ENCODE measurements at regions not wholly inside any gene's neighbourhood (a gene's known extent, or its start where the extent isn't known, plus 50 kb on each side); places are given as distances from the start of the nearest gene placed in this dataset.

GRCh38 chr9:17906176-17906840, 327.4 kb downstream of the SH3GL2 start:
- Histone ChIP-seq H3F3A (ENCODE audit: low read length, unreplicated experiment) (no peaks in the 10 kb centered on the region), H3K9ac (ENCODE audit: low read length) (no peak overlapping the region), H3K36me3 (ENCODE audit: low read depth, low read length) (no peaks in the 10 kb centered on the region), H4K20me1 (ENCODE audit: low read length) (no peaks in the 10 kb centered on the region), H3K4me2 (ENCODE audit: low read length) (no peak overlapping the region), H3K9me2 (replicated peaks; ENCODE audit: low read length) (no peaks in the 10 kb centered on the region), H3K27me3 (ENCODE audit: low read length) (peaks cover 60% of the 10 kb centered on the region), H3K9me3 (ENCODE audit: low read length) (no peaks in the 10 kb centered on the region), H3K4me3 (ENCODE audit: low read length) (no peak overlapping the region), H2AFZ (ENCODE audit: low read length) (no peak overlapping the region), H3K27ac (ENCODE audit: low read length) (no peak overlapping the region), H3K79me2 (ENCODE audit: low read length) (no peaks in the 10 kb centered on the region), H3K4me1 (ENCODE audit: insufficient read depth, low read length) (no peaks in the 10 kb centered on the region)
- intact Hi-C loops (cut with micrococcal nuclease): no loop called here
- CTCF ChIA-PET: no interaction called here
- BruUV-seq (replicated peaks): no TSS peak
- ATAC-seq (no peak), DNase-seq (no peak)
- POLR2A ChIA-PET (ENCODE audit: unreplicated experiment): no interaction called here
- TF ChIP-seq EZH2 (IDR thresholded peaks at IDR 0.05; ENCODE audit: low read length, unreplicated experiment): no peak
- TF ChIP-seq, protein P1, sequence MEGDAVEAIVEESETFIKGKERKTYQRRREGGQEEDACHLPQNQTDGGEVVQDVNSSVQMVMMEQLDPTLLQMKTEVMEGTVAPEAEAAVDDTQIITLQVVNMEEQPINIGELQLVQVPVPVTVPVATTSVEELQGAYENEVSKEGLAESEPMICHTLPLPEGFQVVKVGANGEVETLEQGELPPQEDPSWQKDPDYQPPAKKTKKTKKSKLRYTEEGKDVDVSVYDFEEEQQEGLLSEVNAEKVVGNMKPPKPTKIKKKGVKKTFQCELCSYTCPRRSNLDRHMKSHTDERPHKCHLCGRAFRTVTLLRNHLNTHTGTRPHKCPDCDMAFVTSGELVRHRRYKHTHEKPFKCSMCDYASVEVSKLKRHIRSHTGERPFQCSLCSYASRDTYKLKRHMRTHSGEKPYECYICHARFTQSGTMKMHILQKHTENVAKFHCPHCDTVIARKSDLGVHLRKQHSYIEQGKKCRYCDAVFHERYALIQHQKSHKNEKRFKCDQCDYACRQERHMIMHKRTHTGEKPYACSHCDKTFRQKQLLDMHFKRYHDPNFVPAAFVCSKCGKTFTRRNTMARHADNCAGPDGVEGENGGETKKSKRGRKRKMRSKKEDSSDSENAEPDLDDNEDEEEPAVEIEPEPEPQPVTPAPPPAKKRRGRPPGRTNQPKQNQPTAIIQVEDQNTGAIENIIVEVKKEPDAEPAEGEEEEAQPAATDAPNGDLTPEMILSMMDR (conservative IDR thresholded peaks at IDR 0.05; ENCODE audit: low read depth, low read length): no peak

DNA sequence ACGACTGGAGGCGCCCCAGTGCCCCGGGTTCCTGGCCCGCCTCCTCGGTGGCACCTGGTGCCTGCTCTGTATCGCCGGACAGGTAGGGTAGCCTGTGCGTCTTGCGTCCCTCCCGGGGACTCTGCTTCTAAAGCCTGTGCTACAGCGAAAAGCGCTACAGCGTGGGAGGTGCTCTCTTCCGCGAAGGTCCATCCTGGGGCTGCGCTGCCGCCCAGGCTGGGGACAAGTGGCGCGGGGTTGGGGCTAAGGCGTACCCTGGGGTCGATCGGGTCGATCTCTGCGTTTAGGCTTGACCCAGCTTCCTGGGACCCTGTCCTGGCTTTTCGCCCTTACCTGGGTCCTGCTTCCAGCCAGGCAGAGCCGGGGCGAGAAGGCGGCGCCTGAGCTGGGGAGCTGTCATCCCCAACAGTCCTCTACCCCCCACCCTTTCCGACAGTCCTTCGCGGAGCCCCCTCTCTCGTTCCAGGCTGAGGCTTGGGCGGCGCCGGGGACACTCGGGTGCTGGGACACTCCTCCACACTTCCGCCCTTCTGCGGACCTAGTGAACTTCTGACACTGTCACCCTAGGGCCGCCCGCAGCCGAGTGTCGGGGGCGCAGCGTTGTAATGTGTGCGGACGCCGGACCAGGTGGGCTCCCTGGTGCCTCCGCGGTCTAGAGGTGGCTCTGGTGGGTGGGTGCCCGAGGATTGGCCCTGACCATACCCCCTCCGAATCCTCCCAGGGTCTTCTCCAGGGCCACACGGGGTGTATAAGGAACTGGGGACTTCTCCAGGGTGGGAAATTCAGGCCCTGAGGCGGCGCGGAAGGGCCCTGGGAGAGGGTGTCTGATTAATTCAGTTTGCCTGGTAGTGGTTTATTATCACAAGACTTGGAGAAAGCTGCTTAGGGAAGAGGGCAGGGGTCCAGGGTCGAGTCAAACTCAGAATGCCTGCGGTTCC, 328.2 kb downstream of the SH3GL2 start:
- Histone ChIP-seq H3K27me3 (ENCODE audit: low read length) (peaks cover 56% of the 10 kb centered on the region), H3K4me3 (ENCODE audit: low read length) (no peak overlapping the region), H3K4me1 (ENCODE audit: insufficient read depth, low read length) (no peaks in the 10 kb centered on the region), H3K9me3 (ENCODE audit: low read length) (no peaks in the 10 kb centered on the region), H2AFZ (ENCODE audit: low read length) (no peak overlapping the region), H3K9ac (ENCODE audit: low read length) (no peak overlapping the region), H3K79me2 (ENCODE audit: low read length) (no peaks in the 10 kb centered on the region), H3K4me2 (ENCODE audit: low read length) (no peak overlapping the region), H3K9me2 (replicated peaks; ENCODE audit: low read length) (no peaks in the 10 kb centered on the region), H3K36me3 (ENCODE audit: low read depth, low read length) (no peaks in the 10 kb centered on the region), H3F3A (ENCODE audit: low read length, unreplicated experiment) (no peaks in the 10 kb centered on the region), H3K27ac (ENCODE audit: low read length) (no peak overlapping the region), H4K20me1 (ENCODE audit: low read length) (no peaks in the 10 kb centered on the region)
- DNase-seq: no peak
- ChIA-PET POLR2A (ENCODE audit: unreplicated experiment) (no interaction called here), CTCF (no interaction called here)
- intact Hi-C loops (cut with micrococcal nuclease): no loop called here
- no peak for ATAC-seq
- BruUV-seq (replicated peaks): no TSS peak
- TF ChIP-seq EZH2 (IDR thresholded peaks at IDR 0.05; ENCODE audit: low read length, unreplicated experiment) (no peak), EZH2phosphoT487 (IDR thresholded peaks at IDR 0.05; ENCODE audit: borderline replicate concordance, low read length) (no peak)
- TF ChIP-seq, protein P1 (conservative IDR thresholded peaks at IDR 0.05; ENCODE audit: low read depth, low read length): no peak
